ENCODE measurements at regions not wholly inside any gene's neighbourhood (a gene's known extent, or its start where the extent isn't known, plus 50 kb on each side); places are given as distances from the start of the nearest gene placed in this dataset.
"Not testable (repeated sequence)": the region's sequence is repeated elsewhere in the genome, so short reads cannot be mapped to it uniquely, and the experiment has no call there.

DNA sequence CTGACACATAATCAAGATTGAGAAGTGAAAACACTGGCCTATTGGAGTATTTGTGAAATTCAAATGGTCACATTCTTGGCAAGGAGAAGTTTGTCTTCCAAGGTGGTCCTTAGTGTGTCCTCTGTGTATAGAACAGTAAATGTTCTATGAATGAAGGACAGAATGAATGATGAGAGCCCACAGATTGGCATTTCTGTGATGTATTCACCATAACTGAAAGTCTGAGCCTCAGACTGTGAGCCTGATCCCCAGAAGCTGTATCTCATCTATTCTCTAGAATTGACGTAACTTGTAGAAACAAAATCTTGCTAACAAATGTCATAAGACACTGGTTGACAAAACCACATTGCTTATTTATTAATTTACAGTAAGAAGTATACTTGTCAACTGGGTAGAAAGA, 111.5 kb upstream of the ETV3 start:
- H3K4me3 ChIP-seq (replicated peaks; ENCODE audit: low read depth, low read length), result no peak overlapping the region
- DNase-seq (ENCODE audit: extremely low read depth, low read depth), result no peak
- TF ChIP-seq, protein P1, sequence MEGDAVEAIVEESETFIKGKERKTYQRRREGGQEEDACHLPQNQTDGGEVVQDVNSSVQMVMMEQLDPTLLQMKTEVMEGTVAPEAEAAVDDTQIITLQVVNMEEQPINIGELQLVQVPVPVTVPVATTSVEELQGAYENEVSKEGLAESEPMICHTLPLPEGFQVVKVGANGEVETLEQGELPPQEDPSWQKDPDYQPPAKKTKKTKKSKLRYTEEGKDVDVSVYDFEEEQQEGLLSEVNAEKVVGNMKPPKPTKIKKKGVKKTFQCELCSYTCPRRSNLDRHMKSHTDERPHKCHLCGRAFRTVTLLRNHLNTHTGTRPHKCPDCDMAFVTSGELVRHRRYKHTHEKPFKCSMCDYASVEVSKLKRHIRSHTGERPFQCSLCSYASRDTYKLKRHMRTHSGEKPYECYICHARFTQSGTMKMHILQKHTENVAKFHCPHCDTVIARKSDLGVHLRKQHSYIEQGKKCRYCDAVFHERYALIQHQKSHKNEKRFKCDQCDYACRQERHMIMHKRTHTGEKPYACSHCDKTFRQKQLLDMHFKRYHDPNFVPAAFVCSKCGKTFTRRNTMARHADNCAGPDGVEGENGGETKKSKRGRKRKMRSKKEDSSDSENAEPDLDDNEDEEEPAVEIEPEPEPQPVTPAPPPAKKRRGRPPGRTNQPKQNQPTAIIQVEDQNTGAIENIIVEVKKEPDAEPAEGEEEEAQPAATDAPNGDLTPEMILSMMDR (IDR thresholded peaks at IDR 0.05; ENCODE audit: low read depth, low read length, missing control alignments), result no peak

DNA sequence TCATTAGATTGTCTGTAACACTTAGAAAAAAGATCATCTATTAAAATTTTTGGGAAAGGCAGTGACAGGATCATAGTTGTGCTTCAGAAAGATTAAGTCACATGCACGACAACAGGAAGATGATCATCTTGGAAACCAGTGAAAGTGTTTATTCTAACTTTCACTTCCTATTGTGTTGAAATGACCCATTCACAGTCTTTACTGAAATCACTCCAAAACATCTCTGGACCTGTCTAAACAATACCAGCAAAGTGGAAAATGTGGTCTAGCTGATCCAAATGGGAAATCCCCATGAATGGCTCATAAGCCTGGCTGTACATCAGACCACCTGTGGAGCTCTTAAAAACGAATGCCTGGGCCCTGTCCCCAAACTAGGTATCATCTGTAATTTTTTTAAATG, 111.1 kb upstream of the ETV3 start:
- H3K4me3 ChIP-seq (replicated peaks; ENCODE audit: low read depth, low read length), result no peak overlapping the region
- TF ChIP-seq, protein P1 (IDR thresholded peaks at IDR 0.05; ENCODE audit: low read depth, low read length, missing control alignments), result no peak
- no peak for DNase-seq (ENCODE audit: extremely low read depth, low read depth)

DNA sequence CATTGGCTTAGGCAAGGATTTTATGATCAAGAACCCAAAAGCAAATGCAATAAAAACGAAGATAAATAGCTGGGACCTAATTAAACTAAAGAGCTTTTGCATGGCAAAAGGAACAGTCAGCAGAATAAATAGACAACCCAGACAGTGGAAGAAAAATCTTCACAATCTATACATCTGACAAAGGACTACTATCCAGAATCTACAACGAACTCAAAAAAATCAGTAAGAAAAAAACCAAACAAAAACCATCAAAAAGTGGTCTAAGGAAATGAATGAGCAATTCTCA, 109.5 kb upstream of the ETV3 start:
- not testable (repeated sequence) for H3K4me3 ChIP-seq (replicated peaks; ENCODE audit: low read depth, low read length); DNase-seq (ENCODE audit: extremely low read depth, low read depth)

DNA sequence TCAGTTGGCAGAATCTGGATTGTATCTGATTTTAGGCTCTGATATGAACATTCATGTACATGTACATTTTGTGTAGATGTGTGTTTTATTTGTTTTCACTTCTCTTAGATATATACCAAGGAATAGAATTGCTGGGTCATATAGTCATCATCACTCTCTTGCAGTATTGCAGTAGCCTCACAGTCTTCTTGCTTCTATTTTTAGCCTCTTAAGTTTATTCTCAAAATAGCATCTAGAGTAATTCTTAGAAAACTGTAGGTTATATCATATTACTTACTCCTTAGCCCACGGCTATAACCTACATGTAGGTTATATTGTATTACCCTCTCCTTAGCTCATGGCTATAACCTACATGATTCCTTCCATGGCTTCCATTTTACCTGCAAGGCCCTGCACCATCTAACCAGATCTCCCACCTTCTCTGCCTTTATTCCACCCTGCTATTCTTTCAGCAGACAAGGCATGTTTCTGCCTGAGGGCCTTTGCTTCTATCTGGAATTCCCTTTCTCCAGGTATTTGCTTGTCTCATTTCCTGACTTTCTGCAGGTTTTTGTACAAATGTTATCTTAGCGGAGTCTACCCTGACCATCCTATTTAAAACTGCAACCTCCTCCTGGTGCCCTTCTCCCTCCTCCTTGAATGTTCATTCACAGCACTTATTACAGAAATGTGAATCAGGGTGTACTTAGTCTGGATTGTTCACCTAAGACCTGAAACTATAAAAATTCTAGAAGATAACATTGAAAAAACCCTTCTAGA, 109.0 kb upstream of the ETV3 start:
- TF ChIP-seq, protein P1 (IDR thresholded peaks at IDR 0.05; ENCODE audit: low read depth, low read length, missing control alignments), result no peak
- DNase-seq (ENCODE audit: extremely low read depth, low read depth), result no peak

DNA sequence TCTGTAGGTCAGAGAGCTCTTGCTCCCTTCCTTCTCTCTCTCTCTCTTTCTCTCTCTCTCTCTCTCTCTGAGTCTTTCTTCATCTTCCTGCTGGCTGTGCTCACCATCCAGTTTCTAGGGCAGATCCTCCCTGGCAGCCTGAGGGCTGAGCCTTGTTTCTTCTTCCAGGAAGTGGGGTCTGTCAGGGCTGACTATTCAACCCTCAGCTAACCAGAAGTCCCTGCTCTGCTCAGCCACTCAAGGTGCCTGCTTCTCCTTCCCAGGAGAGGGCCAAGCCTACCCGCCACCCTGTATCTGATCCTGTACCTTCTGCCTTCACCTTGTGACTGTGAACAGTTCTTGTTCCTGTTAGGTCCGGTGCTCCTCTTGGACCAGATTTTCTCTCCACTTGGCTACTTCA, 107.6 kb upstream of the ETV3 start:
- H3K4me3 ChIP-seq (replicated peaks; ENCODE audit: low read depth, low read length), result no peak overlapping the region
- TF ChIP-seq, protein P1 (IDR thresholded peaks at IDR 0.05; ENCODE audit: low read depth, low read length, missing control alignments), result no peak
- no peak for DNase-seq (ENCODE audit: extremely low read depth, low read depth)

More for the DNA sequence above, 109.0 kb upstream of the ETV3 start:
- no peak overlapping the region for H3K4me3 ChIP-seq (replicated peaks; ENCODE audit: low read depth, low read length)

DNA sequence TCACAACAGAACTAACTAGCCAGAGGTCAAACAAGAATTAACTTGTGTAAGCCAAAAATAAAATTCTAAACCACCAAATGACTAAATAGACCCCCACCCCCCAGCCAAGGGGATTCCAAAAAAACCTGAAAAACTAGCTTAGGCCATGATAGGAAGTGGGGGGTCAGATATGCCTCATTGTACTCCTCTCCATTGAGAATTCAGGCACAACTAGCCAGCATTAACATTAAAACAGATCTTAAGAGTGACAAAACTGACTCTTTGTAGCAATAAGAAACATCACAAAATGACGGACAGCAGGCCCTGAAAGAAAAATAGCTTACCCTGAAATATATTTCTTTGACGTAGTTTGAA, 103.0 kb upstream of the ETV3 start:
- H3K4me3 ChIP-seq (replicated peaks; ENCODE audit: low read depth, low read length), result no peak overlapping the region
- TF ChIP-seq, protein P1 (IDR thresholded peaks at IDR 0.05; ENCODE audit: low read depth, low read length, missing control alignments), result no peak
- no peak for DNase-seq (ENCODE audit: extremely low read depth, low read depth)

DNA sequence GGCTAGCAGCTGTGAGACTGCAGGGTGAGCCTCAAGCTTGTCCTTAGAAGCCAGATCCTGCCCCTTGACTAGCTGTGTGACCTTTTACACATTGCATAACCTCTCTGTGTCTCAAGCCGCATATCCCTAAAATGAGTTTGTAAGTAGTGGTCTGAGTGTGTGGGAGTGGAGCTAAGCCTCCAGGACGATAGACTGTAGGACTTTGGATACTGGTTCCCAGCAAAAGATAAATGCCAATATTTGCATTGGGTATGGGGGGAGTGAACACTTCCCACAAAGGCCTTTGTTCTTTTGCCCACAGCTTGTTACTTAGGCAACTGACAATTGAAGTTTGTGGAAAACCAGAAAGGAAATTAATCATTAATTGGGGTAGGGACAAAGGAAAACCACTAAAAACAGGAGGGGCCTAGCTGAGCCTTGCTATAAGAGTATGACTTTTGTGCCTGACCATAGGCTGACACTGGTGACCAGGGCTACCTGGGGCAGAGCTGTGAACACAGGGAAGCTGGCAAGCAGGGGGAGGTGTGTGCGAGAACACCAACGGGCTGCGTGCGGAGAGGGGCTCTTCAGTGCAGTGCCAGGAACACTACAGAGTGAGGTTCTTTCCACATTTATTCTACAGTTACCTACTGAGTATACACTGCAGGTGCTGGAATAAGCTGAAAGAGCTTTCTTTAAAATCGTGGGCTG, 102.4 kb upstream of the ETV3 start:
- no peak for DNase-seq (ENCODE audit: extremely low read depth, low read depth)
- H3K4me3 ChIP-seq (replicated peaks; ENCODE audit: low read depth, low read length), result no peak overlapping the region
- TF ChIP-seq, protein P1 (IDR thresholded peaks at IDR 0.05; ENCODE audit: low read depth, low read length, missing control alignments), result no peak
